ENCODE measurements at regions not wholly inside any gene's neighbourhood (a gene's known extent, or its start where the extent isn't known, plus 50 kb on each side); places are given as distances from the start of the nearest gene placed in this dataset.

DNA sequence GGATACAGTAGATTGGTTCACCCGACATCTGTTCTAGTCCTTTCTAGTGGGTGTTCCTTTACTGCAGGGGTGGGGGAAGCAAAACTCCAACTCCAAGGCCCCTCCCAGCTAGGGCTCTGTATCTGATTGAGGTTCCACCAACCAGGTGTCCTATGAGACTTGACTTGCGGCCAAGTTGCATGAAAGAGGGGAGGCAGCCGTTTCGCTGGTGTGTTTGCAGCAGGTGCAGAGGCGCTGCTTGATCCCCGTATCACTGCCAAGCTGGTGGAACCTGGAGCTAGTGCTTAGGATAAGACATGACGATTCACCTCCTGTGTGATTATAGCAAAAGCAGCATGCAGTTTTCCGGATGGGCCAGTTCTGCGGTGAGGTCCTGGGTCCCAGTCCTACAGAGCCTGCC lies 338.2 kb downstream of the UQCRFS1 start:
- TF ChIP-seq, protein P1, sequence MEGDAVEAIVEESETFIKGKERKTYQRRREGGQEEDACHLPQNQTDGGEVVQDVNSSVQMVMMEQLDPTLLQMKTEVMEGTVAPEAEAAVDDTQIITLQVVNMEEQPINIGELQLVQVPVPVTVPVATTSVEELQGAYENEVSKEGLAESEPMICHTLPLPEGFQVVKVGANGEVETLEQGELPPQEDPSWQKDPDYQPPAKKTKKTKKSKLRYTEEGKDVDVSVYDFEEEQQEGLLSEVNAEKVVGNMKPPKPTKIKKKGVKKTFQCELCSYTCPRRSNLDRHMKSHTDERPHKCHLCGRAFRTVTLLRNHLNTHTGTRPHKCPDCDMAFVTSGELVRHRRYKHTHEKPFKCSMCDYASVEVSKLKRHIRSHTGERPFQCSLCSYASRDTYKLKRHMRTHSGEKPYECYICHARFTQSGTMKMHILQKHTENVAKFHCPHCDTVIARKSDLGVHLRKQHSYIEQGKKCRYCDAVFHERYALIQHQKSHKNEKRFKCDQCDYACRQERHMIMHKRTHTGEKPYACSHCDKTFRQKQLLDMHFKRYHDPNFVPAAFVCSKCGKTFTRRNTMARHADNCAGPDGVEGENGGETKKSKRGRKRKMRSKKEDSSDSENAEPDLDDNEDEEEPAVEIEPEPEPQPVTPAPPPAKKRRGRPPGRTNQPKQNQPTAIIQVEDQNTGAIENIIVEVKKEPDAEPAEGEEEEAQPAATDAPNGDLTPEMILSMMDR (conservative IDR thresholded peaks at IDR 0.05; ENCODE audit: low read depth, low read length): no peak
- TF ChIP-seq EZH2 (IDR thresholded peaks at IDR 0.05; ENCODE audit: borderline replicate concordance, low read depth, low read length, poor library complexity, severe bottlenecking): no peak
